Ammon's horn (tissue), 1 donor: ENCODE measurements at regions not wholly inside any gene's neighbourhood (a gene's known extent, or its start where the extent isn't known, plus 50 kb on each side); places are given as distances from the start of the nearest gene placed in this dataset.

Source experiments
- DNase-seq: peaks from one replicate; pipeline ENCODE4 v3.0.0-alpha.2; 2016; ENCODE audit warnings: low spot score

DNA sequence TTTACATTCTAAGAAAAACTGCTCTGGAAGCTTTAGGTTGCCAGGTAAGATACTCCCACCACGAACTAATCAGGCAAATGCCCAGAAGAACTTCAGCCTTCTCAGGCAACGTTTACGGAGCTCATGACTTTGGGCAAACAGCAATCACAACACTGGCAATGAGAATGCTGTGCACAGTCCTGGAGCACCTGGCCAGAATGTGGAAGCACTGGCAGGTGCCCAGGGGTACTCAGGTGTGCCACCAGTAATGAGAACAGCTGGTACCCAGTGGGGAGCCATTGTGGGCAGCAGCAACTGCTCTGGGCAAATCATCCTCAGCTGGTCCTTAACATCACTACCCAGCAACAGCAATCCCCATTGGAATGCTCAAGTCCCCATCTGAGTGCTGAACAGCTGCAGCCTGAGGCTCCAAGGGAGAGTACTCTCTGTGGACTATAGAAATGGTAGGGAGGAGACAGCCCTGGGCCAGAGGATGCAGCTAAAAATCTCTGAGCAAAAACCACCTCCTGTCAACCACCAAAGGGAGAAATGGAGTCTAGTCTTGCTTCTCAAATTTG lies 210.0 kb downstream of the FOXO1 start:
- no peak for DNase-seq

DNA sequence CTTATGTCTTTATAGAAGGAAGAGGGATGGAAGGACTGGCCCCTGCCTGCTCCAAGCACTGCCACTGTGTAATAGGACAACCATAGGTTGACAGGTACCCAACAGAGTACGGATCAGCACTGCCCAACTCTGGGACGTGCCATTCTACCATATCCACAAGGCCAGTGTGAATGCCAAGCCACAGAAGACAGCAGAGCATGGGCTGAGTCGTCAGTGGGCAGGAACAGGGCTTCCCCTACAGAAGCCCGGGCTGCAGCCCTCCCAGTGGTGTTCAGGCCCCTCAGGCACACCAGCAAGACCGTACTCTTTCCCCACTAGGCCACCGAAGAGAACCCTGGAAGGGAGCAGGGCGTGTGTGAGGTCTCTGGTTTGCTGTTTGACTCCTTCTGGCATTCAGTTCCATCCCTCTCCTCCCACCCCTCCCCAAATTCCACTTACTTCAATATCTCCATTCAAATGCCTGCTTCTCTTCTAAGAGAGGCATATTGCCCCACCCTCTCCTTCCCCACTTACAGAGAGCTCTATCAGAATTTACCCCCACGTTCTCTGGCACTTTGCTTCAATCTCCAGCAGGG lies 209.4 kb downstream of the FOXO1 start:
- no peak for DNase-seq

DNA sequence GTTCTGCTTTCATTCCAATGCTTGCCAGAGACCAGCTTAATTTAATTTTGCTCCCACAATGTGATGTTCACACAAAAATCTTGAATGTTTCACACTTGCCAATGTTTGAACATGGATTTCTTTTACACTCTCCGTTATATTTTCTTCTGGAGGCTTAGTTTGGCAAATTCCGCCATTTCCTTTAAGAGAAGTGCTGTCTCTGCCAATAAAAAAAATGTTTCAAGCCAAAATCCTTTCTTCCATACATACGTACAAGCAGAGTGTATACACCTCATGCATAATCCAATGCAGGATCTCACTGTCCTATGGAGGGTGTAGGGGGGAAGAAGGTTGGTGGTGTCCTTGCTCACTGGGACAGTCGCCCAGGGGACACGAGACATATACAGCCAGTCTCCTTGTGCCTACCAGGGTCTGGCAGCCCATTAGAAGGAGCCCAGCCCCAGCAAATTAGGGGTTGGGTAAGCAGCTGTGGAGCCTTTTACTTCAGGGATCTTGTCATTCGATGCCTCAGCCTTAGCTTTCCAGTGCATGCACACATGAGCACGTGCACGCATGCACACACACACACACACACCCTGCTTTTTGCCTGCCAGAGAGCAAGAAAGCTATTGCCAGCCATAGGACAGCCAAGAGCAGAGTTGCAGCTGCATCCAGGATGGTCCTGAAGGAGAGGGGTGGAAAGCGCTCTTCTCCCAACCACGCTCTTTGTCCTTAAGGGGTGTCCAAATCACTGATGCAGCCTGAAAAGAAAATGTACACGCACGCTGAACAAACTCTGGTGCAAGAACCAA lies 208.3 kb downstream of the FOXO1 start:
- DNase-seq = no peak

DNA sequence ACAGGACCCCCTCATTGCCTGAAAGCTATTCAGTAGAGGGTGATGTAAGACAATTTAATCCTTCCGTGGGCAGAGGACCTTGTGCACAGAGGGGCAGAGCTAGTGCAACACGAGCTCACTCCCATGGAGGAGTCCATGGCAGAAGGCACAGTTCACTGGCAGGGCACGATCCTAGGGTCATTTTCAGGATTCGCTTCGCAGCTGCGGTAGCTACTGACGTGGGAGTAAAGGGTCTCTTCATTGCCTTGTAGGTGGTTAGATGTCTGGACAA lies 207.8 kb downstream of the FOXO1 start:
- no peak for DNase-seq

DNA sequence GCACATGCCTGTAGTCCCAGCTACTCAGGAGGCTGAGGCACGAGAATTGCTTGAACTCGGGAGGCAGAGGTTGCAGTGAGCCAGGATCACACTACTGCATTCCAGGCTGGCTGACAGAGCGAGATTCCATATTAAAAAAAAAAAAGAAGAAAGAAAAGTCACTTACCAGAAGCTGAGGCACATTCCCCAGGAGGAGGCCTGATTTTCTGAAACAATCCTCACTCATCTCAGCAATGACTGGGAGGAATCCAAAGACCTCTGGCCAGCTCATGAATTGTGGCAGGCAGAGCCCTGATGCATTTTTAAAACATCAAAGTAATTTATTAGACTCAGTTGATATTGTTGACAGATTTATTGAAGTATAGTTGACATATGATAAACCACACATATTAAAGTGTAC lies 206.3 kb downstream of the FOXO1 start:
- DNase-seq = no peak

DNA sequence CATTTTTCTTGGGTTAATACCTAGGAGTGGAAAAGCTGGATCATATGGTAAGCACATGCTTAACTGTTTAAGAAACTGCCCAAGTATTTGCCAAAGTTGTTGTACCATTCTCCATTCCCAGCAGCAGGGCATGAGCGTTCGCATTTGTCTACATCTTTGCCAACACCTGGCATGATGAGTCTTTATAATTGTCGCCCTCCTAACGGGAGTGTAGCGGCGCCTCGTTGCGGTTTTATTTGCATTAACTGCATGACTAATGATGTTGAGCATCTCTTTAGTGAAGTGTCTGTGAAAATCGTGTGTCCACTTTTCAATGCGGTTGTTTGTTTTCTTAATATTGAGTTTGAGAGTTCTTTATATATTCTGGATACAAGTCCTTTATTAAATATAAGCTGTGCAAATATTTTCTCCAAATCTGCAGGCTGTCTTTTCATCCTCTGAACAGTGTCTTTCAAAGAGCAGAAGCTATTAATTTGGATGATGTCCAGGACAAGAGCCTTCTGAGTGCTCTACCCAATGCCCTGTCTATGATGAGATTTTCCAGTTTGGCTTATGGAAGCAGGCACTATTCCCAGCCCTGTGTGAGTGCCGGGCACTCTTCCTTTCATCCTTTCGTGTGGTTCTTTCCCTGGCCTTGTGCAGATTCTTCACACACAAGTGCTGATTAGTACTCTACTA lies 202.0 kb downstream of the FOXO1 start:
- DNase-seq = no peak

DNA sequence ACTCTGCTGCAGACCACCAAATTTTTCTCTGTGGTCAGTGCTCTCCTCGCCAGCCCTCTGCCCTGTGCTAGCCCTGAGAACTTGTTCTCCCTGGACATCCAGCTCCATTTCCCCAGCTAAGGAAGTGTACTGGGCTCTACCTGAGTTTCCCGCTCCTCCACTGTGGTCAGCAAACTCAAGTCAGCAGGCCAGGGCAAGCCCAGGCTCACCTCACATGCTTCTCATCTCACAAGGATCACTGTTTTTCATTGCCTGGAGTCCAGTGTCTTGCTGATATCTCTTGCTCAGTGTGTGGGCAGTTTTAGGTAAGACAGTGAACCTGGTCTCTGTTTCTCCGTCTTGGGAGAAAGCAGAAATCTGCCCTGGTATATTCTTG lies 201.4 kb downstream of the FOXO1 start:
- no peak for DNase-seq

DNA sequence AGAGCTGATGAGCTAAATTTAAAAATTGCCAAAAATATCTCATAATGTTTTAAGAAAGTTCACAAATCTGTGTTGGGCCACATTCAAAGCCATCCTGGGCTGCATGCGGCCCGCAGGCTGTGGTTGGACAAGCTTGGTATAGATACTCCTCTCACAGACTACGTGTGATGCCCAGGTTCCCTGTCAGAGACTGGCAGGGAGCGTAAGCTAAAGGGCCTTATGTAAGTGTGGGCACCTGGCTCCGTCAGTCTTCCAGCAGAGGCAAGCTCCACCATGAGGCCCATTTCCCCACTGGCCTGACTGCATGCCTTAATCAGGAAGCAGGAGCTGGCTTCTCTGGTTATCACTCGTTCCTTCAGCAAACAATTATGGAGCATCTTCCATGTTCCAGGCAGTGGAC lies 200.2 kb downstream of the FOXO1 start:
- DNase-seq = no peak

DNA sequence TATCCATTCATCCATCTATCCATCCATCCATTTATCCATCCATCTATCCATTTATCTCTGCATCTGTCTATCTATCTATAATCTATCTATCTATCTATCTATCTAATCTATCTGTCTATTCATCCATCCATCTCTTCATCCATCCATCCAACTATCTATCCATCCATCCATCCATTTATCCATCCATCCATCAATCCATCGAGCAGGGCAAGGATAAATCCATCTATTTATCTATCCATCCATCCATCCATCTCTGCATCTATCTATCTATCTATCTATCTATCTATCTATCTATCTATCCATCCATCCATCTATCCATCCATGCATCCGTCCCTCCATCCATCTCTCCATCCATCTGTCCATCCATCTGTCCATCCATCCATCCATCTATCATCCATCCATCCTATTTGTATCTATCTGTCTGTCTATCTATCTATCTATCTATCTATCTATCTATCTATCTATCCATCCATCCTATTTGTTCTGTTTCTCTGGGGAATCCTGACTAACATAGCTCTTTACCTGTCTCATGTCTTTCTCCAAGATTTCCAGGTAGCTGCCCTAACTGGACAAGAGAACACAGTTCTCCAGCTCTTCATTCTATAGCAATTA lies 198.1 kb downstream of the FOXO1 start:
- DNase-seq = no peak

DNA sequence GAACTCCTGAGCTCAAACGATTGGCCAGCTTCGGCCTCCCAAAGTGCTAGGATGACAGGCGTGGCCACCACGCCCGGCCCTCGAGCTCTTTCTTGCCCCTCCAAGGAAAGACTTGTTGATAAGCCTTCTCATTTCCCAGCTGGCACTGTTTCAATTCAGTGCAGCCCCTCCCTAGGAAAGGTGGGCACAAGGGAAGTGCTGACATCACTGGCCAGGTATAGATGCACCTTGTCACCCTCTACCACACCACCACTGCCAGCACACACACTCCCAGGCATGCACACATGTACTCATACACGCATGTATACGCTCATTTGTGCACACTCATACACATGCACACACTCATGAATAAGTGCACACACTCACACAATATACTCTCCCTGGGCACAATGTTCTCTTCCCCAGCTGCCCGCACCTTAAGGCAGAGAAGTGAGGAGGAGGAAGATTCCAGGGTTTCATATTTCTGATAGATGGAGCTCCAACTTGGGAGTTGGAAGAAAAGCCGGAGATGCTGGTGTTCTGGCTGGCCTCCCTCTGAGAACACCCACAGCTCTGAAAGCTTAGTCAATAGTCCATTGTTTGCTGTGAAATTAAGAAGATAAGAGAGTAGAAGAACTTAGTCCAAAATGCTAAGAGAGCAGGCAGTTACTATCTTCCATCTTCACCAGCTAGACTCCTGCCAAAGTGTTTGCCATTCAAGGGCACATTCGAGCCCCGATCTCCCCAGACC lies 196.7 kb downstream of the FOXO1 start:
- no peak for DNase-seq

DNA sequence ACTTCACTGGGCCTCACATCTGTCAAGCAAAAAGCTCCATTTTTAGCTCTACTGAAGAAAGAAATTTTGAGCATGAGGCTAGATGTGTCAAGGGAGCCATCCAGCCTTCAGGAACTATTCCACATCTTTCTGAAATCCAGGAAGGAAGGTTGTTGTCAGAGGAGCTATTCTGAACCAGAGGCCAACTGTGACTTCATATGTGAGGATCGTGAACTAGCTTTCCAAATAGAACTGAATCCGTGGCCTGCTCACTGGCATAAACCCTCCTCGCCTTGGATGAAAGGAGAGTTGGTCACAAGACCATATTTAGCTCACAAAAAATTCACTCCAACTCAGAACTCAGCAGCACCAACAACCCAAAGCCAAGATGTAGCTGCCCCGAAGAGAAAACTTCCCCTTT lies 195.8 kb downstream of the FOXO1 start:
- DNase-seq = no peak

DNA sequence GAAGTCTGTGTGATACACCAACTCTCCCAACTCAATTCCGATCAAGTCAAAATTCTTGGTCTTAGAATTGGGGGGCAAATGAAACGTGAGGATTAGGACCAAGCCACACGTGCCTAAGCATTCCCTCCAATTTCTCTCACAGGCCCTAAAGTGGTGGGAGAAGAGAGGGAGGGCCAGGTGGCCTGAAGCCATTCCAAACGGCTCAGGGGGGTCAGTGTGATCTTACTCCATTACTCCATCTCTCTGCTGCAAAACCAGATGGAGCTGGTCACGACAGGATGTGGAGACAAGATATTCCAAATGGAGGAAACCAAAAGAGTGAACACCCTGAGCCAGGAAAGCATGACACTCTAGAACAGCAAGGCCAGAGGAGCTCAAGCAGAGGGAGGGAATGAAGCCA lies 195.4 kb downstream of the FOXO1 start:
- DNase-seq = no peak

DNA sequence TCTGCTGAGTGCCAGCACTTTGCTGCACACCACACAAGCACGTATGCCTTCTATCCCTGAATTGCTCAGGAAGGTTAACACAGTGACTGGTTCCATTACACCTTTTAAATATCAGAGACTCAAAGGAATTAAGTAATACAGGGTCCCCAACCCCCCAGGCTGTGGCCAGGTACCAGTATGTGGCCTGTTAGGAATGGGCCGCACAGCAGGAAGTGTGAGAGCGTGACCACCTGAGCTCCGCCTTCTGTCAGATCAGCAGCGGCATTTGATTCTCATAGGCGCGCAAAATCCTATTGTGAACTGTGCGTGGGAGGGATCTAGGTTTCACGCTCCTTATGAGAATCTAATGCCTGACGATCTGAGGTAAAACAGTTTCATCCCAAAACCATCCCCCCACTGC lies 194.5 kb downstream of the FOXO1 start:
- no peak for DNase-seq

DNA sequence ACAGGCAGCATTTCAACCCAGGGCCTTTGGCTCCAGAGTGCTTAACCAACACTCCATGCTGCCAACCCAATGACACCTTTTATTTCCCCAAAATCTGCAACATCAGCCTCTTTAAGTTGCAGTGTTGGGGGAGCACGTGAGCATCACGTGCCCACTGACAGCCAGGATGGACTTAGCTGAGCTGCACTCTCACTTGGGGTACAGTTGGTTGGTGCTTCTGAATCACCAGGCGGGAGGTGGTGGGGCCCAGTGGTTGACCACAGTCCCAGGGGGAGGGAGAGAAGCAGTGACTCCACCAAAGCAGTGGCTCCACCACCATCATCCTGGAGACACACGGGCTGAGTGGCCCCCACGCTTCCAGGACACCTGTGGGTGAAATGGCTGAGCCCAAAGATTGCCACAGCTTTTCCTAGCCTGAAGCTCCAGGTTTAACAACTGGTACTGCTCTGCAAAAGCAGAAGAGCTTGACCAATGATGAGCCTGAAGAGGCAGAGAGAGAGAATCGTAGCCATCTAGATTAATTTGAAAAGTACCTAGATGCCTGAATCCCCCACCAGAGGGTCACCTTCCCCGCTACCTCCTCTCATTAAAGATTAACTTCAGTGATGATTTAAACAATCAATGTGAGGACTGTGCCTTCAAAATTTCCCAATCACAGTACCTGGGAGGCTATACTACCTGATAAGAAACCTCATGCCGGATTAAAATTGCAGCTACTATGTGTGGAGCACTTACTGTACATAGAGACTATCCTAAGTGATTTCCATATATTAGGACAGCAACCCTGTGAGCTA lies 193.8 kb downstream of the FOXO1 start:
- DNase-seq = no peak

DNA sequence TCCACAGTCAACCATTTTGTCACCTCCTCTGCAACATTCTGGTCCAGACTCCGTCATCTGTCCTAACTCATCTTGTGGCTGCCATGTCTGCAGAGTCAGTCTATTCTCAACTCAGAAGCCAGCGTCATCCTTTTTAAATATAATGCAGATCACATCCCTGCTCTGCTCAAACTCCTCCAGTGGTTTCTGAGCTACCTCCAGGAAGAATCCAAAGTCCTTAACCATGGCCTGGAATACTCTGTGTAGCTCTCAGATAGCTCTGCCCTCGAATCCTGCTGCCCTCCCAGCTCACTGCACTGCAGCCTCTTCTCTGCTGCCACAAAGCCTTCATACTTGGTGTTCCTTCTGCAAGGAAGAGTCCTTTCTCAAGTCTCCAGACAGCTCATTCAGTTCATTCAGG lies 190.8 kb downstream of the FOXO1 start:
- no peak for DNase-seq

DNA sequence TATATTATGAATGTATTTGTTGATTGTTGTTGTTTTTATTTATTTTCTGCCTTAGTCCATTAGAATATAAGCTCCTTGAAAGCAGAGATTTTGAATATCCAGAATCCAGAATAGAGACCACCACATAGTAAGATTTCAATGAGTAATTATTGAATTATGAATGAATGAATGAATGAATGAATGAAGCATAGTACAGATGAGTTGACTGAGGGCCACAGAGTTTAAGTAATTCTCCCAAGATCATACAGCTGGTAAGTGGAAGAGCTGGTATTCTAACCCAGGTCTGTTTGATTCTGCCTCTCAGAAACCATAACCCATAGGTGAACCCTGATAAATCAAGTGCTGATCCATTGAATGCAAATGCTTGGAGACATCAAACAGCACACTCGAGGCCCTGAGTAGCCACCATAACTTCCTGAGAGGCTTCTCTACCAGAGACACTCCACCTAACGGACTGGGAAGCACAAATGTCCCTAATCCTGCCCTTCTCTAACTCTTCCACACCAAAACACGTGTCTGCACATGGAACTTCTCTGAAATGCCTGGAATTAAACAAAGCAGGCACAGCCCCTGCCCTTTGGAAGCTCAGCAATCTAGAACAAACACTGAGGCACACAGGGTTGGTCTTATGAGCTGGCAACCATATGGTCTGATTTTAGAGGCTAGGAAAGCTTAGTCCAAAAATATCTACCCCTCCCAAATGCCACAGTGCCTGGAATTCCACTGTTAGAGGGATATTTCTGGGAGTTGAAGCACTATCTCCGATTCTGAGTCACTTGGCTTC lies 190.1 kb downstream of the FOXO1 start:
- no peak for DNase-seq

DNA sequence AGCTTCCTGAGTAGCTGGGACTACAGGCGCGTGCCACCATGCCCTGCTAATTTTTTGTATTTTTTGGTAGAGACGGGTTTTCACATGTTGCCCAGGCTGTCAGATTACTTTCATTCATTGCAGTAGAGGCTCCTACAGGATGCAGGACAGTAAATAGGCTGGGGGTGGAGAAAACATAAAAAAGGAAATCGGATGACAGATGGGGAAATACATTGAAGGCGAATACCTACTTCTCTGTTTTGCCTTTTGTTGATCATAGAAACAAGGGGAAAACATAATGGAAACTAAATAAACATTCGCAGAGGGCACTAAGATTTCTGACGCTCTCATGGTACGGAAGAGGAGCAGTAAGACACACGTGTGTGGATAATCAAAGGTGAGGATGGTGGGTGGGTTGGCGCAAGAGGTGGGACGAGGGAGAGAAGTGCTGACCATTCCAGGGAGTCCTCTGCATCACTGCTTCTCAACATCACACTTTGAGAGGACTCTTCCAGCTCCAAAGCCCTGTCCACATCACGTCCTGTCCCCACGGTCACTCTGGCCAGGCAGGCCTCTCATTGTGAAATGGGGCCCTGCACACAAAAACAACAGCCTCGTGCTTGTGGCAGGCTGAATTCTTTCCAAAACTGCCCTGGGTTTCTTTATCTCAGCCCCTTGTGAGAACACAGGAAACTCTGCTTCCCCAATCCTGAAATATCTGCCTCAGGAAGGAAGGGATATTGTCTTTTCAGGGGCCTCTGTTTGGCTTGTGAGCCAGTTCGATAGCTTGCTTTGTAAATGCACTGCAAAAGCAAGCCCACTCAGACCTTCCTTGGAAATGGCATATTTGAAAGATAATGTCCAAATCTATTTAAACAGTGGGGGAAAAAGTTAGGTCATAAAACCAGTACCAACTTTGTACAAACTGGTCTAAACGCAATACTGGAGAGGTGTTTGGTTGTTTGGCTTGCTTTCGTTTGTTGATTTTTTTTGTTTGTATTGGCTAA lies 188.5 kb downstream of the FOXO1 start:
- peak; percentile 17 for DNase-seq

DNA sequence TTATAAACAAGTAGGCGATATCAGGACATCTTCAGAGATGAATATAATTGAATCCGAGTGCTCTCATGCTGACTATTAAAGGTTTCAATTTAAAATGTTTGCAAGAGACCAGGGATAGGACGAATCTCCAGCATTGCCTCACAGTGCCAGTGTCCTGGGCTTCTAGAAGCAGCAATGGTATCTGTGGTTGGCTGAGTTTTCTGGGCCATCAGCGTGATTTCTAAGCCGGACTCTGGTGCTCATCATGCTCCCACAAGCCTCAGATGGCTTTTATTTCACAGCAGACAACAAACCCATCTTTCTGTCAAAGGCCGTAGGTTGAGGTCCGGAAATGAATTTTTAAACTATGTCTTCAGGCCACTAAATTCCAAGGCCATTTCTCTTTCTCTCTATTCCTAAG lies 187.7 kb downstream of the FOXO1 start:
- DNase-seq = peak; percentile 16

DNA sequence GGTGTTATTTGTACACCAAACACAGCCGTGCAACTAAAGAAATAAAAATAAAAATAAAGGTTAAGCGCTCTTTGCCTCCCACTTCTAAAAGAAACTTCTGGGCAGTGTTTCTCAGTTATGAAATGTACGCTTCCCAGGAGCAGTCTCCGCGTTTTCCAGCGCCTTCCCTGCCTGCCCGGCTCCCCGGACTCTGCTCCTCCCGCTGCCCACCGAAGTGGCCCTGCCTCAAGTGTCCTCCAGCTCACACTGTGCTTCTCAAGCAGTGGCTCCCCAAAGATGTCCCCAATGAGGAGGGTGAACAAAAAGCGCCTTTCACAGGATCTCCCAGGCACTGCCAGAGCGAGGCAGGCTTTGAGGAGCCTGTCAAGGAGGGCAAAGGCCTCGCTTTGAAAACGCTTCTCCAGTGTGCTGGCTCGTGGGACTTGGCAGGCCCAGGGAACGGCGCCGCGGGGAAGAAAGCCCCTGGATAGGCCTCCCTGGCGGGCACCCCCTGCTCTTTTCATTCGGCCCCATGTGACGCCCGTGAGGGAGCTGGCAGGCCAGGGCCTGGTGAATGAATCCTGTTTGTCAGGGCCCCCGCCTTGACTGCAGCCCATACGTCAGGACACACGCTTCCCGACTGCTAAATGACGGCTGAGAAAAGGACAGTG lies 187.1 kb downstream of the FOXO1 start:
- peak; percentile 87 for DNase-seq
